Right lobe of liver (tissue), 6 donors: ENCODE measurements at regions not wholly inside any gene's neighbourhood (a gene's known extent, or its start where the extent isn't known, plus 50 kb on each side); places are given as distances from the start of the nearest gene placed in this dataset.

Experiments
- ATAC-seq, 4 donors: fragments of 200-7000 bp; cut with Tn5 transposase; one replicate each; pipeline ENCODE4 v1.9.1; 2020; ENCODE audit warnings: mild to moderate bottlenecking in 4 of 4, moderate library complexity in 4 of 4
- DNase-seq, 3 donors: peaks; one replicate each; pipeline ENCODE4 v3.0.0-alpha.2; 2020
- H3K27ac ChIP-seq, 3 donors: fragments of 200-600 bp; one replicate each; pipeline ENCODE4 v1.8.0; 2022
- H3K27me3 ChIP-seq, 2 donors: fragments of 200-600 bp; one replicate each; pipeline ENCODE4 v1.8.0; 2022
- H3K36me3 ChIP-seq, 4 donors: fragments of 200-600 bp; sonication (generic) in 1 of 4; one replicate each; pipeline versions ENCODE4 v1.5.1 to v1.8.0; 2017 to 2022; ENCODE audit warnings: control low read depth in 1 of 4
- H3K4me1 ChIP-seq, 4 donors: fragments of 200-600 bp; sonication (generic) in 1 of 4; one replicate each; pipeline versions ENCODE4 v1.5.1 to v1.8.0; 2017 to 2022; ENCODE audit warnings: control low read depth in 1 of 4
- H3K4me3 ChIP-seq, 3 donors: fragments of 200-600 bp; one replicate each; pipeline ENCODE4 v1.8.0; 2022
- H3K9me3 ChIP-seq, 4 donors: fragments of 200-600 bp; sonication (generic) in 1 of 4; one replicate each; pipeline versions ENCODE4 v1.5.1 to v1.8.0; 2017 to 2022; ENCODE audit warnings: control low read depth in 1 of 4
- POLR2A ChIP-seq: fragments of 450-650 bp; IDR thresholded peaks from one replicate; pipeline ENCODE4 v1.6.1; 2017; ENCODE audit warnings: antibody characterized with exemption, mild to moderate bottlenecking
- WGBS: methylation state at CpG from one replicate; pipeline ENCODE4 v1.1.6; 2018; ENCODE audit warnings: low coverage, low lambda C conversion rate; ENCODE audit not compliant: insufficient coverage; ENCODE audit errors: missing lambda C conversion rate; 5-methylcytosine and 5-hydroxymethylcytosine counted together
- intact Hi-C, 2 donors: fragments of 100-400 bp; cut with DNase I; formaldehyde crosslinking; loops; one replicate each; pipeline versions ENCODE4 v1.11.2 to v1.14.1; 2022
- TF ChIP-seq, protein P1 (sequence below), 4 donors: fragments of 200-600 bp in 3 of 4; fragments of 450-650 bp in 1 of 4; IDR thresholded peaks; one replicate each; pipeline versions ENCODE4 v1.5.1 to v1.8.0; 2016 to 2022; ENCODE audit warnings: antibody characterized with exemption in 4 of 4, mild to moderate bottlenecking in 2 of 4
- donor health status: DM: no; HTN: yes; CAD: no.
- donor health status: DM: no; HTN: no; CAD: no.
- donor health status: DM: no; HTN: no; CAD: no.
- donor health status: DM: no; HTN: yes; CAD: no.
- donor health status: DM: no; HTN: yes; CAD: no.

- H3K36me3 ChIP-seq: no peaks in the 10 kb centered on the region
- intact Hi-C loops: no loop called here
- ATAC-seq: no peak
- no peaks in the 10 kb centered on the region for H3K9me3 ChIP-seq
- no peak for TF ChIP-seq POLR2A
- TF ChIP-seq, protein P1, sequence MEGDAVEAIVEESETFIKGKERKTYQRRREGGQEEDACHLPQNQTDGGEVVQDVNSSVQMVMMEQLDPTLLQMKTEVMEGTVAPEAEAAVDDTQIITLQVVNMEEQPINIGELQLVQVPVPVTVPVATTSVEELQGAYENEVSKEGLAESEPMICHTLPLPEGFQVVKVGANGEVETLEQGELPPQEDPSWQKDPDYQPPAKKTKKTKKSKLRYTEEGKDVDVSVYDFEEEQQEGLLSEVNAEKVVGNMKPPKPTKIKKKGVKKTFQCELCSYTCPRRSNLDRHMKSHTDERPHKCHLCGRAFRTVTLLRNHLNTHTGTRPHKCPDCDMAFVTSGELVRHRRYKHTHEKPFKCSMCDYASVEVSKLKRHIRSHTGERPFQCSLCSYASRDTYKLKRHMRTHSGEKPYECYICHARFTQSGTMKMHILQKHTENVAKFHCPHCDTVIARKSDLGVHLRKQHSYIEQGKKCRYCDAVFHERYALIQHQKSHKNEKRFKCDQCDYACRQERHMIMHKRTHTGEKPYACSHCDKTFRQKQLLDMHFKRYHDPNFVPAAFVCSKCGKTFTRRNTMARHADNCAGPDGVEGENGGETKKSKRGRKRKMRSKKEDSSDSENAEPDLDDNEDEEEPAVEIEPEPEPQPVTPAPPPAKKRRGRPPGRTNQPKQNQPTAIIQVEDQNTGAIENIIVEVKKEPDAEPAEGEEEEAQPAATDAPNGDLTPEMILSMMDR (IDR thresholded peaks at IDR 0.05): no peak
- H3K4me1 ChIP-seq: peaks cover 0 to 16% (median 7%) of the 10 kb centered on the region in 4 donors
- H3K4me3 ChIP-seq: no peak overlapping the region
- no peak for DNase-seq
- H3K27me3 ChIP-seq: no peaks in the 10 kb centered on the region
- H3K27ac ChIP-seq: no peak overlapping the region
- 88% methylated on average over 6 of the region's 6 CpGs for WGBS
These were observed 69.5 kb upstream of the AFDN start for GRCh38 chr6:167757249-167757648.

DNA sequence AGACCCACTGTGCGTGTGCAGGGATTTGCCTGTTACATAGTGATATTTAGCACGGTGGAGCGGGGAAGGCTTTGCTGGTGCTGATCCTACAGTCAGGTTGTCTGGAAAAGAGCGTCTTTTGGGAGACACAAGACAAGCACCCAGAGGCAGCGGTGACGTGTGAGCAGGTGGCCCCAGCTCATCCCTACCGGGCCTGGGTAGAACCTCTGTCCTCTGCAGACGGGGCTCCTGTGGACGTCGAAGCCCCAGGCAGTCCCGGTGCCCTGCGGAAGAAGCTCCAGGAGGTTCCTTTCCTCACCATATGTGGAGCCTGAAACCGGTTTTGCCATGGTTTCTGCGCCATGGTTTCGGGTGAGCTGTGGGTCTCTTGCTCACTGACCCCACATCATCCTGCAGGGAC is 68.9 kb upstream of the AFDN start:
- H3K4me1 ChIP-seq: peaks cover 0 to 22% (median 8%) of the 10 kb centered on the region in 4 donors
- intact Hi-C loops: no loop called here
- no peaks in the 10 kb centered on the region for H3K36me3 ChIP-seq
- no peaks in the 10 kb centered on the region for H3K27me3 ChIP-seq
- TF ChIP-seq POLR2A: no peak
- TF ChIP-seq, protein P1 (IDR thresholded peaks at IDR 0.05): no peak
- WGBS: 100% methylated on average over 3 of the region's 15 CpGs
- no peak for ATAC-seq
- no peaks in the 10 kb centered on the region for H3K9me3 ChIP-seq
- H3K4me3 ChIP-seq: no peak overlapping the region
- H3K27ac ChIP-seq: no peak overlapping the region
- no peak for DNase-seq

- peaks cover 0 to 25% (median 12%) of the 10 kb centered on the region in 4 donors for H3K4me1 ChIP-seq
- DNase-seq (no peak), ATAC-seq (no peak)
- no peak overlapping the region for H3K27ac ChIP-seq
- no peaks in the 10 kb centered on the region for H3K27me3 ChIP-seq
- TF ChIP-seq POLR2A: no peak
- TF ChIP-seq, protein P1 (IDR thresholded peaks at IDR 0.05): no peak
- intact Hi-C loops: no loop called here
- WGBS: 86% methylated on average over 2 of the region's 20 CpGs
- H3K4me3 ChIP-seq: no peak overlapping the region
- H3K36me3 ChIP-seq: no peaks in the 10 kb centered on the region
- no peaks in the 10 kb centered on the region for H3K9me3 ChIP-seq
These were observed 68.2 kb upstream of the AFDN start for GRCh38 chr6:167758309-167759023.

DNA sequence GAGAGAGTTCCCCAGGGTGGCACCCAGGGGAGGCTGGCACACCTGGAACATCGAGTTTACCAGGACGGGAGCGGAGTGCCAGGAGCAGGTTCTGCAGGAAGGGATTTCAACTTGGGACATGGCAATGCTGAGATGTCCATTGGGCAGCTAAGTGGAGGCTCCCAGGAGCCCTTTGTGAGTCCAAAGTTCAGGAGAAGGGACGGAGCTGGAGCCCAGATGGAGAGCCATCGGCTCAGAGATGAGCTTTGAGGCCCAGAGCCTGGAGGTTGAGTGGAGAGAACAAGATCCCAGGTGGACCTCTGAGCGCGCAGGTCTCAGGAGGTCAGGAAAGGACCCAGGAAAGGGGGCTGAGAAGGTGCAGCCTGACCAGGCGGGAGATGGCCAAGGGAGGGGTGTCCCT is 67.5 kb upstream of the AFDN start:
- no peak for ATAC-seq
- DNase-seq: no peak
- Histone ChIP-seq H3K27me3 (no peaks in the 10 kb centered on the region), H3K9me3 (no peaks in the 10 kb centered on the region), H3K4me1 (peaks cover 0 to 31% (median 13%) of the 10 kb centered on the region in 4 donors), H3K4me3 (no peak overlapping the region), H3K27ac (no peak overlapping the region), H3K36me3 (no peaks in the 10 kb centered on the region)
- no peak for TF ChIP-seq POLR2A
- TF ChIP-seq, protein P1 (IDR thresholded peaks at IDR 0.05): no peak
- intact Hi-C loops: no loop called here
- 67% methylated on average over 5 of the region's 8 CpGs for WGBS
